PFSK-1 (cell line): ENCODE measurements at regions not wholly inside any gene's neighbourhood (a gene's known extent, or its start where the extent isn't known, plus 50 kb on each side); places are given as distances from the start of the nearest gene placed in this dataset.

Experiments used
- FOXP2 ChIP-seq: optimal IDR thresholded peaks from 2 replicates; pipeline ENCODE3; 2011; ENCODE audit warnings: borderline replicate concordance, control low read depth, inconsistent platforms; ENCODE audit not compliant: insufficient read depth; ENCODE audit errors: extremely low read length, extremely low read depth
- POLR2AphosphoS5 ChIP-seq: IDR thresholded peaks from 2 replicates; pipeline ENCODE4 v1.6.1; 2012; ENCODE audit warnings: low read depth, mild to moderate bottlenecking, control low read depth, low read length, moderate library complexity
- SIN3A ChIP-seq: IDR thresholded peaks from 2 replicates; pipeline ENCODE4 v1.6.1; 2012; ENCODE audit warnings: mild to moderate bottlenecking, low read length, moderate library complexity, borderline replicate concordance; ENCODE audit not compliant: insufficient read depth
- TAF1 ChIP-seq: IDR thresholded peaks from 2 replicates; pipeline ENCODE4 v1.6.1; 2012; ENCODE audit warnings: low read length, control low read depth, borderline replicate concordance; ENCODE audit not compliant: insufficient read depth
- TF ChIP-seq, protein P1 (sequence below), 2 experiments: IDR thresholded peaks; 2 replicates each; pipeline versions ENCODE4 v1.6.1 to v1.8.0; 2011 to 2012; ENCODE audit warnings: low read depth in 2 of 2, low read length in 2 of 2, control low read depth in 1 of 2, inconsistent platforms in 1 of 2, mild to moderate bottlenecking in 1 of 2, moderate library complexity in 1 of 2; ENCODE audit not compliant: insufficient read depth in 1 of 2

DNA sequence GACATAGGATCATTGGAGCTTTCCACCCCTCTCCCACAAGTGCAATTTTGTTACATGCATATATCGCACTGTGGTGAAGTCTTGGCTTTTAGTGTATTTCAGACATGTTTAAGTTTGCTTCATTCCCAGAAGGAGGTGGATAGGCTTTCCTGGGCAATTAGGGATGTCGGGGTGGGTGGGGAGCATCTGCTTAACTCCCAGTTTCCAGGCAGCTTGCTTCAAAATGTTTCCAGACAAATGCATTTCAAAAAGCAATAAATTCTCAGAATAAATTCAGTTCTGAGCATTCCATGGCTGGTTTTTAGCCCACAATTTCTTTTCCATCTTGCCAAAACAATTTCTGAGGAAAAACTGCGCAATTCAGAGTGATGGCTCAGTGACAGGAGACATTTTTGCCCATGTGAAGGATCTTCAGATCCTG is 227.7 kb upstream of the ZPLD1 start:
- no peak for TF ChIP-seq TAF1
- TF ChIP-seq FOXP2: no peak

DNA sequence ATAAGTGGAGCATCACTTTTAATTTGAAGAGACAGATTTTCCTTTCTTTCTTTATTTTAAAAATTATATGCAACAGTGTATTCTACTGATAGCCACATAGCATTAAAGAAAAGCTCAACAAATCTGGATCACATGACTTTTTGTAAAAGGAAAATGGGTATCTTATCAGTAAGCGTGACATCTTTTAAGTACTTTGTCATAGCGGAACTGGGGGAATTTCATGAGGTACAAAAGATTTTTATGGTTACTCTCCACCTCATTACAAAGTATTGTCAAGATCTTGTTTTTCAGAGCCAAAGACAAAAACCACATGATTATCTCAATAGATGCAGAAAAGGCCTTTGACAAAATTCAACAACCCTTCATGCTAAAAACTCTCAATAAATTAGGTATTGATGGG is 219.6 kb upstream of the ZPLD1 start:
- TF ChIP-seq TAF1 (no peak), POLR2AphosphoS5 (no peak), SIN3A (no peak)
- TF ChIP-seq, protein P1, sequence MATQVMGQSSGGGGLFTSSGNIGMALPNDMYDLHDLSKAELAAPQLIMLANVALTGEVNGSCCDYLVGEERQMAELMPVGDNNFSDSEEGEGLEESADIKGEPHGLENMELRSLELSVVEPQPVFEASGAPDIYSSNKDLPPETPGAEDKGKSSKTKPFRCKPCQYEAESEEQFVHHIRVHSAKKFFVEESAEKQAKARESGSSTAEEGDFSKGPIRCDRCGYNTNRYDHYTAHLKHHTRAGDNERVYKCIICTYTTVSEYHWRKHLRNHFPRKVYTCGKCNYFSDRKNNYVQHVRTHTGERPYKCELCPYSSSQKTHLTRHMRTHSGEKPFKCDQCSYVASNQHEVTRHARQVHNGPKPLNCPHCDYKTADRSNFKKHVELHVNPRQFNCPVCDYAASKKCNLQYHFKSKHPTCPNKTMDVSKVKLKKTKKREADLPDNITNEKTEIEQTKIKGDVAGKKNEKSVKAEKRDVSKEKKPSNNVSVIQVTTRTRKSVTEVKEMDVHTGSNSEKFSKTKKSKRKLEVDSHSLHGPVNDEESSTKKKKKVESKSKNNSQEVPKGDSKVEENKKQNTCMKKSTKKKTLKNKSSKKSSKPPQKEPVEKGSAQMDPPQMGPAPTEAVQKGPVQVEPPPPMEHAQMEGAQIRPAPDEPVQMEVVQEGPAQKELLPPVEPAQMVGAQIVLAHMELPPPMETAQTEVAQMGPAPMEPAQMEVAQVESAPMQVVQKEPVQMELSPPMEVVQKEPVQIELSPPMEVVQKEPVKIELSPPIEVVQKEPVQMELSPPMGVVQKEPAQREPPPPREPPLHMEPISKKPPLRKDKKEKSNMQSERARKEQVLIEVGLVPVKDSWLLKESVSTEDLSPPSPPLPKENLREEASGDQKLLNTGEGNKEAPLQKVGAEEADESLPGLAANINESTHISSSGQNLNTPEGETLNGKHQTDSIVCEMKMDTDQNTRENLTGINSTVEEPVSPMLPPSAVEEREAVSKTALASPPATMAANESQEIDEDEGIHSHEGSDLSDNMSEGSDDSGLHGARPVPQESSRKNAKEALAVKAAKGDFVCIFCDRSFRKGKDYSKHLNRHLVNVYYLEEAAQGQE (IDR thresholded peaks at IDR 0.05; ENCODE audit: insufficient read depth in 1 of 2, low read depth in 2 of 2, low read length in 2 of 2): no peak

DNA sequence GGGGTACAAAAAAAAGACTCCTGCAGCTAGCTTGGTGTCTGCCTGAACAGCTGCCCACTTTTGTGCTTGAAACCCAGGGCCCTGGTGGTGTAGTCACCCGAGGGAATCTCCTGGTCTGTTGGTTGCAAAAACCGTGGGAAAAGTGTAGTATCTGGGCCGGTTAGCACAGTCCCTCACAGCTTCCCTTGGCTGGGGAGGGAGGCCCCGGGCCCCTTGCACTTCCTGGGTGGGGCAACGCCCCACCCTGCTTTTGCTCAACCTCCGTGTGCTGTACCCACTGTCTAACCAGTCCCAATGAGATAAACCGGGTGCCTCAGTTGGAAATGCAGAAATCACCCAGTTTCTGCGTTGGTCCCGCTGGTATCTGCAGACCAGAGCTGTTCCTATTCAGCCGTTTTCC is 211.7 kb upstream of the ZPLD1 start:
- TF ChIP-seq, protein P1 (IDR thresholded peaks at IDR 0.05; ENCODE audit: insufficient read depth in 1 of 2, low read depth in 2 of 2, low read length in 2 of 2): no peak
- TF ChIP-seq FOXP2: no peak
- TF ChIP-seq TAF1: no peak
- TF ChIP-seq POLR2AphosphoS5: no peak
- no peak for TF ChIP-seq SIN3A

DNA sequence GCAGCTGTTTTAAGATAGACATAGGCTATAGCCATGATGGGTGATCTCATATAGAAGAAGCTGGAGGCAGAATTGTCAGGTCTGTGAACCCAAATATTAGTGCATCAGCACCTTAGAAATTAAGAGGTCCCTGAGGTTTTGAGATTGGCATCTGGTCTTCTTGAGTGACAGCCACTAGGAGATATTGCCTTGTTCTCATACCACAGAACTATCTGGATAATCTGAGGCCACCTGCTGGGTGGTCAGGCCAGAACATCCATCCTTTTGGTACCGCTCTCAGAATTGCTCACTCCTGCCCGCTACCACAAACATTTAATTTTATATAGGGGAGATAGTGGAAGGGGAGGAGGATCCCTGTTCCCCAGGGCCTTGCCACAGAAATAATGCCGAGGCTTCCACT is 210.6 kb upstream of the ZPLD1 start:
- TF ChIP-seq SIN3A (no peak), TAF1 (no peak), POLR2AphosphoS5 (no peak), FOXP2 (no peak)
- TF ChIP-seq, protein P1 (IDR thresholded peaks at IDR 0.05; ENCODE audit: insufficient read depth in 1 of 2, low read depth in 2 of 2, low read length in 2 of 2): no peak

DNA sequence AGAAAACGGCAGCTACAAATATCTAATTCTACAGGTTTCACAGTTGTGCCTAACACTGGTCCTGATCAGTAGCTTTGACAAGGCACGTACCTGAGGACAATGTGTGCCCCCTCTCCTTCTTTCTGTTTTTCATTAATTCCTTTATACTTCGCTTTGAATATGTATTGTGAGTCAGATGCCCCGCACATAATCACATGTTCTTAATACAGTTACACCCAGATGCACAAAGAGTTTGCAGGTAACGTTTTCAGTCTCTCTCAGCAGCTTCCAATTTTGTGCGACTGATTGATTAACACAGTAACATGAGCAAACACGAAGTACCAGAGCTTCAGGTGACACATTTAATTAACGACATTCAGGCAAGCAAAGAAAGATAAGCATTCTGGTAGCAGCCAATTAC is 209.8 kb upstream of the ZPLD1 start:
- TF ChIP-seq TAF1: no peak
- no peak for TF ChIP-seq SIN3A
- no peak for TF ChIP-seq FOXP2
- TF ChIP-seq POLR2AphosphoS5: no peak
- TF ChIP-seq, protein P1 (IDR thresholded peaks at IDR 0.05; ENCODE audit: insufficient read depth in 1 of 2, low read depth in 2 of 2, low read length in 2 of 2): no peak
